Right lobe of liver (tissue), 6 donors: ENCODE measurements at regions not wholly inside any gene's neighbourhood (a gene's known extent, or its start where the extent isn't known, plus 50 kb on each side); places are given as distances from the start of the nearest gene placed in this dataset.

Experiments used
- ATAC-seq, 4 donors: fragments of 200-7000 bp; cut with Tn5 transposase; one replicate each; pipeline ENCODE4 v1.9.1; 2020; ENCODE audit warnings: mild to moderate bottlenecking in 4 of 4, moderate library complexity in 4 of 4
- DNase-seq, 3 donors: peaks; one replicate each; pipeline ENCODE4 v3.0.0-alpha.2; 2020
- H3K27ac ChIP-seq, 3 donors: fragments of 200-600 bp; one replicate each; pipeline ENCODE4 v1.8.0; 2022
- H3K27me3 ChIP-seq, 2 donors: fragments of 200-600 bp; one replicate each; pipeline ENCODE4 v1.8.0; 2022
- H3K36me3 ChIP-seq, 4 donors: fragments of 200-600 bp; sonication (generic) in 1 of 4; one replicate each; pipeline versions ENCODE4 v1.5.1 to v1.8.0; 2017 to 2022; ENCODE audit warnings: control low read depth in 1 of 4
- H3K4me1 ChIP-seq, 4 donors: fragments of 200-600 bp; sonication (generic) in 1 of 4; one replicate each; pipeline versions ENCODE4 v1.5.1 to v1.8.0; 2017 to 2022; ENCODE audit warnings: control low read depth in 1 of 4
- H3K4me3 ChIP-seq, 3 donors: fragments of 200-600 bp; one replicate each; pipeline ENCODE4 v1.8.0; 2022
- H3K9me3 ChIP-seq, 4 donors: fragments of 200-600 bp; sonication (generic) in 1 of 4; one replicate each; pipeline versions ENCODE4 v1.5.1 to v1.8.0; 2017 to 2022; ENCODE audit warnings: control low read depth in 1 of 4
- POLR2A ChIP-seq: fragments of 450-650 bp; IDR thresholded peaks from one replicate; pipeline ENCODE4 v1.6.1; 2017; ENCODE audit warnings: antibody characterized with exemption, mild to moderate bottlenecking
- WGBS: methylation state at CpG from one replicate; pipeline ENCODE4 v1.1.6; 2018; ENCODE audit warnings: low coverage, low lambda C conversion rate; ENCODE audit not compliant: insufficient coverage; ENCODE audit errors: missing lambda C conversion rate; 5-methylcytosine and 5-hydroxymethylcytosine counted together
- intact Hi-C, 2 donors: fragments of 100-400 bp; cut with DNase I; formaldehyde crosslinking; loops; one replicate each; pipeline versions ENCODE4 v1.11.2 to v1.14.1; 2022
- donor health status: DM: no; HTN: yes; CAD: no.
- donor health status: DM: no; HTN: no; CAD: no.
- donor health status: DM: no; HTN: no; CAD: no.
- donor health status: DM: no; HTN: yes; CAD: no.
- donor health status: DM: no; HTN: yes; CAD: no.

GRCh38 chr5:17445185-17445584 is 52.8 kb upstream of the TAF11L2 start:
- no peak for TF ChIP-seq POLR2A
- Histone ChIP-seq H3K27ac (no peak overlapping the region), H3K27me3 (no peaks in the 10 kb centered on the region), H3K4me3 (no peak overlapping the region), H3K9me3 (no peaks in the 10 kb centered on the region), H3K4me1 (no peaks in the 10 kb centered on the region), H3K36me3 (no peaks in the 10 kb centered on the region)
- ATAC-seq (no peak), DNase-seq (no peak)
- intact Hi-C loops: no loop called here
- 37% methylated on average over 2 of the region's 2 CpGs for WGBS
